AG20443 (cell line): ENCODE measurements at regions not wholly inside any gene's neighbourhood (a gene's known extent, or its start where the extent isn't known, plus 50 kb on each side); places are given as distances from the start of the nearest gene placed in this dataset.
A peak's percentile ranks its signal among the peaks of the same experiment; 100 is the strongest.

Source experiments
- DNase-seq: peaks from one replicate; pipeline ENCODE4 v3.0.0; 2012; ENCODE audit warnings: low spot score, mixed read lengths

DNA sequence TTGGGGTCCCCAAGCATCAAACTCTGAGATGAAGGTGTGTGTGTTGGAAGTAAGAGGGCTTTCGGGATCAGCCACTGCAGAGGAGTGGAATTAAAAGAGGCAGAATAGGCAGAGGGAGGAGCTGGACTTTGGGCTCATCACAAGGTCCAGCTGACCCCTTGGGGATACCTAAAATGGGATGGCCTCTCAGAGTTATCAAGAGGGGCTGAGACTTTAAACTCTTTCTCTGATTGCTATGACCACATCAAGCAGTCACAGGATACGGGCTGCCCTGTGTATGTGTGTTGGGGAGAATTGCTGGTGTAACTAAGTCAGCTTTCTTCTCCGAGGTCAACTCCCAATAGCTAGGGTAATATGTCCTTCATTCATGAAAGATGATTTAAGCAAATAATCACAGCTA lies 127.7 kb upstream of the SLC14A2 start:
- DNase-seq, result no peak

DNA sequence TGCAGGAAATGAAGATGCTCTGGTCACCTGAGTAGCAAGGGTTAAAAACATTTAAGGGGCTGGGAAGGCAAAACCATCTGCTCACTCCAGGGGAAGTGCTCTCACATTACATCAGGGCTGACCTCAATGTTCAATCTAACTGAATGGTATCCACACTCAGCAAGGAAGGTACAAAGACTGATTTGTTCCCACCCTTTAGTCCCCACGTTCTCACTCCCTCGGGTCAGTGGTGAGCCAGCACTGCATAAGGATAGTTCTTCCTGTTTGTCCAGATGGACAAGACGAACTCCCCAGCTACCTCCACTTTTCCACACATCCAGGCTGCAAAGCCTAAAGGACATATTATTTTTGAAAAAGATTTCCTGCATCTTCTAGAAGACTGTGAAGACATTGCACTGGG lies 126.6 kb upstream of the SLC14A2 start:
- DNase-seq, result no peak

DNA sequence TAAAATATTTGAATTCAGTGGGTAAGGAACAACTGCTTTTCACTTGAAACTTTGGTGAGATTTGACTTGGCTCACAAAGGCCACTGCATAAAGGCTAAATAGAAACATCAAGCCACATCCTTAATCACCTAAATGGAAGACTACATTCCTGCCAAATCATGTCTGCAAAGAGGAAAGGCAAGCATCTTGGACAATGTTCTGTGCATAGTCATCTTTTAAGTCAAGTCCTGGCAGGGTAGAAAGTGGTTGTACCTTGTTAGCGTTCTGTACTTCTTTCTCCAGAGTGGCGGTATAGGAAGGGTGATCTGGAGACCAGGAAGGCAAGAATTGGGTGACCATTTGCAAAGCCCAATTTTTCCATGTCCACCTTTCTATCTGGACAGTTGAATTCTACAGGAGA lies 121.4 kb upstream of the SLC14A2 start:
- no peak for DNase-seq

DNA sequence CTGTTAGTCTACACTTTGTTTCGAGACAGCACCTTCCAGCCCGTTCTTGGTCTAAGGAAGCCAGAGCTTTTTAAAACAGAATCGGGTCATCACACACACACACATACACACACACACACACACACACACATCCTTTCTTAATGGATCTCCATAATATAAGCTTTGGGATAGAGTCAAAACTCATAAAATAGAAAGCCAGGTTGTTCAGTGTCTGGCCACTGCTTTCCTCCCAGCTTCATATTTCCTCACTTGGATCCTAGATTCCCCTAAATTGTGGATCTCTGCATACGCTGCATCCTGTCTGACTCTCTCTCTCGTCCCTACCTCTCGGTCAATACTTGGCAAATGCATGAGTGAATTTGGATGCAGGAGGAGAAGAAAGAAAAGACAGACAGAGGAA lies 120.5 kb upstream of the SLC14A2 start:
- DNase-seq, result no peak

DNA sequence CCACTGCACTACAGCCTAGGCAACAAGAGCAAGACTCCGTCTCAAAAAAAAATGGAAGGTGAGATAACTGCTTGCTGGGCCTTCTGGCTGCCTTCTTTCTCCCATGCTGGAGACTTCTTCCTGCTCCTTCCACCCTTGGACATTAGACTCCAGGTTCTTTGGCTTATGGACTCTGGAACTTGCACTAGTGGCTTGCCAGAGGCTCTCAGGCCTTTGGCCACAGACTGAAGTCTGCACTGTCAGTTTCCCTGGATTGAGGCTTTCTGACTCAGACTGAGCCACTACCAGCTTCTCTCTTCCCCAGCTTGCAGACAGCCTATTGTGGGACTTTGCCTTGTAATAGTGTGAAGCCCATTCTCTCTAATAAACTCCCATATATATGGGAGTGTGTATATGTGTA lies 118.5 kb upstream of the SLC14A2 start:
- DNase-seq, result no peak

DNA sequence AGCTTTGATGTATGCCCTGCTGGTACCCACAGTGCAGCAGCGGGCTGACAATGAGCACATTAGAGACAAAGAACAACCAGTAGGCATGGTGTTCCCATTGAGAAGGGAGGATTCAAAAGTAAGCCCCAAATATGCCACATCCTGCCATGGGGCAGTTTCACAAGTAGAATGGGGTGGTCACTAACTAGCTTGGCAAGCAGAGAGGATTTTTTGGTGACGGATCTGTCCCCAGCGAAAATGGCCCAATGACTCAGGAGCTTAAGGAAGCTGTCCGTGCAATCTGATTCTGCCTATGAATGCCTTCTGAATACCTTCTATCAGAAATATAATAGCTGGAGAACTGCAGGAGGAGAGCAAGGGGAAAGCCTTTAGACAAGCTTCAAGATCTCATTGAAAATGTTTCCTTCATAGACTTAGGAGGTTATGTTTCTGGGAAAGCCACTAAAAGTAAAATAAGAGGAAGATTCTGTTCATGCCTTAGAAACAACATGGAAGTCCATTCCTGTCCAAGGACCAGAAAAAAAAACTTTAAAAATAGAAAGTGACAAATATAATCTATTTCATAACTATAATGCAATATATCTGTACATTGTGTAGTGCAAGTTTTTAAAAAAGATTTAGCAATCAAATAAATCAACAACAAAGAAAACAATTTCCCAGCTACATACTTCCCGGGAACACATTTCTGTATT lies 117.5 kb upstream of the SLC14A2 start:
- DNase-seq, result no peak

DNA sequence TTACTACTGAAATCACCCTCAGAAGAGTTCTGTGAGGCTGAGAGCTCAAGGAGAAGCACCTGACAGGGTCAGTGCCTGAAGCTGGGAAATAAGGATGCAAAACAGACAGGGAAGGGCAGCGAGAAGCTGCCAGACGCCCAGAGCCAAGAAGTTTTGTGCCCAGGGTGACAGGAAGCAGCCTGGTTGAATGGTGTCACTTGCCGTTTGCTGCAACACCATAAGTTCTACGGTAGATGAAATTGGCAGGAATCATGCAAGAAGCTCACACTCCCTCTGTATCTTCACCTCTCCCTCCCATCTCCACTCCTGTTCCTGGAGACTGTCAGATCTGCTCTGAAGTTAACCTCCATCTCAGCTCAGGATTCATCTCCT lies 117.0 kb upstream of the SLC14A2 start:
- DNase-seq, result no peak

DNA sequence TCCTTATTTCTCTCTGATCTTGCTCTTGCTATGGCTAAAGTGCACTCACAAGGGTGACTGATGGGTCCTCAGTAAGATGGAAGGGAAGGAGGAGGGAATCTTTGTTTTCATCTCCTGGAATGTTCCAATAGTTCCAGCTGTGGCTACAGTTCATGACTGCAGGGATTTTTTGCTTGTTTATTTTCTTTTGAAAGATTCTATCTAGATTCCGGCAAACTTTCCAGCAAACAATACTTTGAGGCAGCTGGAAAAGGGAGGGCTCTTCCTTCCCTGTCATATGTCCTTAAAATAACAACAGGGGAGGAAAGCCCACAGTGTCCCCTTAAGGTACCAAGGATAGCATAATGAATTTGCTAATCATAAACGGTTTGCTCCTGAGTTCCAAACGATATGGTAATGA lies 111.3 kb upstream of the SLC14A2 start:
- no peak for DNase-seq

DNA sequence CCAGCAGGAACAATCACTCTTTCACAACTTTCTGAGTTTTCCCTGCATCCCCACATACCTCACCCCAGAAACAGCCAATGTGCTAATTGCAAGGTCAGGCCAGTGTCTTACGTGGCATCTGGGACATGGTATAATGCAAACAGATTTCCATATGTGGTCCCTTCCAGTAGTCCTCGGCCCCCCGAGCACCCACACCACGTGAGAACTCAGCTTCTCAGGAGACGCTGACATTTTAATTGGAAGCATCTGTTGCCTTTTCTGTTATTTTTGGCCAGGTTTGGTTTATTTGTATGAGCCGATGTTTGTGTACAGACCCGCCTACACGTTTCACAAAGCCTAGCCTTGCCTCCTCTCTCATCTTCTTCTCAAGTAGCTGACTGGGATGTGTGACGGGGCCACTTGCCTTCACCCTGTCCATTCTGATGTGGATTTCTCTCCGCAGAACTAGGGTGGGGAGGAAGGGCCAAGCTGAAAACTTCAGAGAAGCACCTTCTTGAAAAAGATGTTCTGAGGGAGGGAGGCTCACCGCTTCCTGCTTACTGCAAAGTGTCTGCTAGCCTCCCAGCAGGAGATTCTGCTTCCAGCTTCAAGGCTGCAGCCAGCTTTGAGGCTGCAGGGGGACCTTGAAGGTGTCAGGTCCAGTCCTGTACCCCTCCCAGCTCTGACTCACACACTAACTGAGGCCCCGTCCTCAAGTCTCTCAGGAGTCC lies 109.6 kb upstream of the SLC14A2 start:
- peak; percentile 12 for DNase-seq

DNA sequence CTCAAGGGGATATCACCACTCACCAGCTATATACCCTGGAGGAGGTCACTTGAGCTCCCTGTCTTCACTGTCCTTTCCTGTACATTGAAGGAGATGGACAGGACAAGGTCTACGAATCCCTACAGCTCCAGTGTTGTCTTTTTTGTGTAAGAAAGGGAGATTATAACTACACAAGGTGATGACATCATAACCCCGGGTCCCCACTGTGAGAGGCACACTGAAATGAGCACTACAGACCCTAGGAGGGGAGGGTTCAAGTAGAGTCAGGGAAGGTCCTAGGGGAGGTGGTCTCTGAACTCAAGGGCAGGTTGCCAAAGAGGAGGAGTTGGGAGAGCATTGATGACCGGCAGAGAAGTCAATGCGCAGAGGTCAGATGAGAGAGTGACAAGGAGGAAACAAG lies 108.3 kb upstream of the SLC14A2 start:
- DNase-seq, result no peak

DNA sequence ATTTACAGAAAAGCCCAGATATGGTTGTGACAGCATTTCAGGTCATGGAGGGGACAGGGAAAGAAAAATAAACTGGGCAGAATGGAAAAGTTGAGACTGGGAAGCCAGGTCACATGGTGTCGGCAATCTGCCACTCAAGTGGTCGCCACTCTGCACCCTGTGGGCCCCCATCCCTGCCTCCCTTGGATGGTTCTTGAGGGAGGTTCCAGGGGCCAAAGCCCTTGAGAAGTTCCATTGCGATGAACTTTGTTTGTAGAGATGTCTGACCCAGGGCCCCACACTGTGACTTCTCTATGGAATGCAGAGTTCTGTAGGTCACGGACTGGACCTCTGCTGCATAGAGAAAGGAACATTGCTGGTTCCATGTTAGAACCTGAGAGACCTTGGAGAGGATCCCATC lies 105.7 kb upstream of the SLC14A2 start:
- no peak for DNase-seq

DNA sequence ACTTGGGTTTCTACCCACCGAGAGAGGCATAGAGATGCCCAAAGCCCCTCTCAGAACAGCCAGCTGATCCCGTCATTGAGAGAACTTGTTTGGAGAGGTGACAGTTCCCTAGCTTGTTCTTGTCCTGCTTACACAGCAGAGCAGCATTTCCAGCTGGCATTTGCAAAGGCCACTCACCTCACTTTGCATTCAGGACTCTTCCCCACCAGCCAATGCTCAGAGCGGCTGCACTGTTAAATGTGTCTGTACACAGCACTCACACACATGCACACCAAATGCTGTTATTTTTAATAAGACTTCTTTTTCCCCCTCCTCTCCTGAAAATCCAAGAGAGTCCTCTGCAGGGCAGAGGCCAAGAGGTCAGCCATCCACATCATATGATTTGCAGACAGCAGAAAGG lies 104.6 kb upstream of the SLC14A2 start:
- DNase-seq, result no peak

DNA sequence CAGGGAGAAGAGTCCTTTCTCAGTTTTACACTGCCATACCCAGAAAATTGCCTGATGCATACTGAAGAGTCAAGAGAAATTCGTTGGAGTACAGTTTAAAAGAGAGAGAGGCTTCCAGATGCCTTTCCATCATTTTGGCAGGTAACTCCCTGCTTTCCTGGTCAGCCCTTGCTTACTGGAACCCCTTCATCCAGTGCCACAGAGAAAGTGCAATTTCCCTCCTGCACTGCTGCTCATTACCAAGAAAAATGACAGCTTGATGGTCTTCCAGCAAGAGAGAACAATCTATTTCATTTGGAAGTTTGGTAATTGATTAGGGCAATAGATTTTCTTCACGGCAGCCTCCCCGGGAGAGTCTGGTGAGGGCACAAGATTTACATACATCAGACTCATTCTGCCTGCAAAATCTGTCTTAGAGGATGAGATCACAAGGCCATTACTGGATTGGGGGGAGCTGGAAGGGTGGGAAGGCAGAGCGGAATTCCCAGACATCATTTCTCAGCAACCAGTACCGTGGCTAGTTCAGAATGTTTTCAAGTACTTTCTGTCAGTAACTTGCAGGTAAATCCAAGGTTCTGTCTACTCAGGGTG lies 102.8 kb upstream of the SLC14A2 start:
- no peak for DNase-seq

DNA sequence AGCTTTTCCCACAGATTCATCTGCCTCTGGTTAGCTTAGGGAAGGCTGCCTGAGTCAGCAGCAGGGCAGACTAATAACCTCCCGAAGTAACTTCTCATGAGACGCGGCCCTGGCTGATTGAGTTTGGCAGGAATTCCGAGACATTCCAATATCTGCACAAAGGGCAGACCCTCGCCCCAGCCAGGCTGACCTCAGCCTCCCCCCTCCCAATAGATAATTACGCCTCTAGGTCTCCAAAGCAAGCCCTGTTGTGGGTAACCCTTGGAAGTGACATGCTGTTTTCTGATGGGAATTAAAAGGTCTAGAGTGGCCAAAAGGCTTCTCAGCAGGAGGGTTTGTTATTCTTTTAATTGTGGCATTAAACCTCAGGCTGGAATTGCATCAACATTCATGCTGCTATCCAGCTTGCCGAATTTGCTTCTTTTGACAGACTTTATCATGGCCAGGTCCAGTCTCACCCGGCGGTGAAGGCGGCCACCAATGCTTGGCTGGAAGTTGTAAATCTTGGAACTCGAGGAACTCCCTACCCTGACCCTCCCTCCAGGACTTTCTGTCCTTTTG lies 98.0 kb upstream of the SLC14A2 start:
- DNase-seq, result peak; percentile 79

DNA sequence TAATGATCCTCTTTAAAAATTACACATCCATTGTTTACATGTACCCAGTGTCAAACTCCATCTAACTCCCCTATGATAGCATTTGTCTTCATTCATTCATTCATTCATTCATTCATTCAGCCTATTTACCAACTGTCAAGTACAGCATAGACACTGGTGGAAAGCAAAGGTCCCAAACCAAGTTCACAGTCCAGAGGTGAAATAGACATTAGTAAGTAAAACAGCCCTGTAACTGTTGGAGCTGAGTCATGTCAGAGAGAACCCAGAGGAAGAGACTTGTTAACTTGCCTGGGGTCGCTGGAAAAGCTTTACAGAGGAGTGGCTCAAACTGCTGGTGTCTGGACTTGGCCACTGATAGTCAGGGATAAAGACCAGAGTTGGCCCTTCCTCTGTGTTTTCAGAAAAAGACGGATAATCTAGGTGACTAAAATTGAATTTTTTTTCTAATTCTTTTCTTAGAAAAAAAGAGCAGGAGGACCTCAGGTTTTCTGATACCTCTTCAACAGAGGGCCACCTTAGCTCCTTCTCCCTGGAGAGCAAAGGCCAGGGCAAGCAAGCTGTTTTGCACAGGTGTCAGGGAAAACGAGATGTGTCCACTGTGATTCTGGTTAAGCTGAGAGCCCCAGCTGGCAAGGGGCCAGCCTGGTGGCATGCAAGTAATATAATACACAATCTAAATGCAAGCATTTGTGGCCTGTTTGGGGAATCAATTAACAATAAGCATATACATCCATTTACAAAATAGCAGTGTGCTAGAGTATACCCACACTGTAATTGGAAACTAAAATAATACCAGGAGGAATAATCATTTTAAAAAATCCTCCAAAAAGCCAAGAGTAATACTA lies 96.7 kb upstream of the SLC14A2 start:
- DNase-seq, result no peak

DNA sequence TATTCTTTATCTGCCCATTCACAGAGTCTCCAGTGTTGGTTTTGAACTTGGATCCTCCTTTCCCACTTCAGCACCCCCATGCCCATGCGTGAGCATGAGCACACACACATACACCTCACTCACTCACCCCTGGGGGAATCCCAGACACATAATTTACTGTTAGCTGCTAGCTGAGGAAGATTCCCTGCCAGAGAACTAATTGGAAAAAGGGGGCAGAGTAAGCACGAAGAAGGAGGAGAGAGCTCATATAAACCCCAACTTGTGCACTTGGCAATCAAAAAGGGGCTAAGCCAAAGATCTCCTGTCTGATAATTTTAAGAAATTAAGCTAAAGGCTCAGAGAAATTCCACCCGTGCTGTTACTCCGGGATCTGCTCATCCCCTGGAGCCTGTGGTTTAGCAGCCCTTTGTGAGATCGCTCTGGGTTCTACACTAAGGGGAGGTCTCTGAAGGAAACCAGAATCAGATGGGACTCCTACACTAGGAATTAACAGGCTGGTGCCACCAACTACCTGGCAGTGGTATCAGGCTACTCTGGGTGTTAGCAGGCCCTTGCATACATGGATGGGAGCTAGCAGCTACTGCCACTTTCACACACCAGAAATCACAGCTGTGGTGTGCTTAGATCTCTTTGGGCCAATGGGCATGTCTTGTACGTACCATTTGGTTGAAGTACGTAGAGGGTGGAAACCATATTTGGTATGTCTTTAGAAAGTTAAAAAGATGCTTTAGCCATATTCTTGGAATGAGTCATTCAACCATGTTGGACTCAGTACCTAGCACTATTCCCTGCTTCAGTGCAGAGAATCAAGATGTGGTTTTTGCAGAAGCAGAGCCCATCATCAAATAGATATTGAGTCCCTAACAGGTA lies 95.6 kb upstream of the SLC14A2 start:
- peak; percentile 19 for DNase-seq

DNA sequence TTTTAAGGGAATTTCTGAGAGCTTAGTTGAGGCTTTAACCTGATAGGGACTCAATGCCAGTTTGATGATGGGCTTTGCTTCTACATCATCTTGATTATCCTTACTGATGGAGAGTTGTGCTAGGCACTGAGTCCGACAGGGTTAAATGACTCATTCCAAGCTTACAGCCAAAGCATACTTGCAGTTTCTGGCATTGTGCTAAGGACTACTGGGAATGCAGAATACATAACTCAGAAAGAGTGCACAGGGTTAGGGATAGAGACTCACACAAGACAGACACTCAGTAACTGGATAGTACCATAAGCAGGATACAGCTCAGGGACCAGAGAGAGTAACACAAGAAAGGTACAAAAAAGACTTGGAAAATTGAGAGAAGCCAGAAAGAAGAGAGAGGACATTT lies 94.1 kb upstream of the SLC14A2 start:
- DNase-seq, result peak; percentile 71

DNA sequence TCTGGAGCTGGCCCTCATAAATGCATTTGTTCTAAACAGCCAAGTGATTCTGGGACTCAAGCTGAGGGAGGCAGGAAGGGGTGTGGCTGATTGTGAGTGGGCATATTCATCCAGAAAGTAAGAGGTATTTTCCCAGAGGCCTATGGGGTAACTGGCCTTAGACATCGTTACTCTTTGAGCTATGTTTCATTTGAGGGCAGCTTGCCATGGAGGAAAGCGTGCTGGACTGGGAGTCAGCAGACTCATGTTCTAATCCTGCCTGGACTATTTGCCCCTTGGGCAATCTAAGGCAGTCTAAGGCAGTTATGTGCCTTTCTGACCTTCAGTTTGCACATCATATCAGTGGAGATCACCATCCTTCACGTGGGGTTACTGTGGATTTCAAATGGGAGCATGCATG lies 93.5 kb upstream of the SLC14A2 start:
- DNase-seq, result peak; percentile 51

DNA sequence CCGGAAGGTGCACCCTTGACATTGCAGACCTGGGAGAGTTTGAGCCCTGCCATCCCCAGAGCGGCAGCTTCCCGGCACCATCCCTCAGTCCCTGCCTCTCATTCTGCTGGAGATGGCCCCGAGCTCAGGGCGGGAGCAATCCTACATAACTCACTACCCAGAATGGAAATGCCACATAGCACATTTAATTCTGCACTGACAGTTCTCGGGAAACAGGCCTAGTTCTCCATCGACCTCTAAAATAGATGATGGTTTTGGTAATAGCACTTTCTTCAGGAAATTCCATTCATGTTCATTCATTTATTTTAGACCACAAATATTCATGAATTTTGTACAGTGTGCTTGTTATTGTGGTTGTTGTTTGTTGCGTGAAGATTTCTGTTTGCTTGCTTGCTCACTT lies 92.9 kb upstream of the SLC14A2 start:
- DNase-seq, result peak; percentile 60

DNA sequence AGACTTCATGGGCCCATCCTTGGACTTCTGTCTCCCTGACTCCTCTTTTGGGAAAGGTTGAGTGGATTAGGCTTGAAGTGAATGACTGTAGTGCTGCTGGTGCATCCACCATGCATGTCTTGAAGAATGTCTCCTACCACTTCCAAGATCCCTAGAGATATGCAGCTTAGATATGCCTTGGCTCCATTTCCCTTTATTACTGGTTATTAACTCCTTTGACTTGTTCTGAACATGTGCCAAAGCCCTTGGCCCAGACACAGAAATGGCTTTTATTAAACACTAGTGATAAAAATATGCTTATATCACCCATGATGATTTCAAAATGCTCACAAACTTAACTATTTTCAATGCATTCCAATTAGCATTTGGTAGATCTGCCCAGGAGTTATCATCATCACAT lies 90.0 kb upstream of the SLC14A2 start:
- no peak for DNase-seq

DNA sequence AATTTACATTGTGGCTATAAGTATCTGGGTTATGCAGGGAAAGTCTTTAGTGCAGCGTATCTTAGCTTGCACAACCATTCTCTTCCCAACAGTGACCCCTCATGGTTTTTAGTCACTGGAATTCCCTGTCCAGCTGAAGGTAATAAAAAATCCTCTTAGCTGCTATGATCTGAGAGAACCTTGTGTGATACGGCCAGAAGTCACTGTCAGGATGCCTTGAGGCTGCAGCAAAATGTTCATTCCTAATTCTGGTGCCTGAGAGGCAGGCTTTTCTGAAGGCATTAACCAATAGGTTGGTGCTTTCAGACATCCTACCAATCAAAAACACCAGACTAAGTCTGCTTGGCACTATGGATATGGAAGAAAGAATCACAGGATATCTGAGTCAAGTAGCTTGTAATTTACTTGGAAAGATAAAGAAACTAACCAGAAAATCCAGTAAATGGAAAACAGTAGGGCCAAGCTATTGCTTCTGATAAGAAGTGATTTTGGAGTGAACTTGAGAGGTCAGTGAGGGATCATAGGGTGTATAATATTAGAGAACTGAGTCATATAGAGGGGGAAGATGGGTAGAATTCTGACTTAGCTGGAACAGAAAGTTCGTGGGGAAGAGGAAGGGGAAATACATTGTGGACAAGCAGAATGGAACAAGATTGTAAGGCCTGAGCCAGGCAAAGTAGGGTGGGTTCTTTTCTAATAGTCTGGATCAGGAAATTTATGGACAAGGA lies 89.0 kb upstream of the SLC14A2 start:
- DNase-seq, result peak; percentile 27
